A549 (cell line): ENCODE measurements at regions not wholly inside any gene's neighbourhood (a gene's known extent, or its start where the extent isn't known, plus 50 kb on each side); places are given as distances from the start of the nearest gene placed in this dataset.

Experiments
- ATAC-seq, 2 experiments: fragments of 200-7000 bp in 1 of 2; fragments of >200 bp in 1 of 2; cut with Nextera tagmentation in 1 of 2; cut with Tn5 transposase in 1 of 2; 3 replicates each; pipeline versions ENCODE4 v1.8.0 to v1.9.1; 2018 to 2020; ENCODE audit warnings: mild to moderate bottlenecking in 1 of 2, moderate library complexity in 1 of 2
- CTCF ChIA-PET: fragments of 300-600 bp; sonication (Branson Sonifier 250); formaldehyde crosslinking; extraction: SDS; loops from one replicate; lab custom pipeline; 2021; ENCODE audit warnings: antibody characterized with exemption, inconsistent platforms; lab: Yijun Ruan, JAX
- POLR2A ChIA-PET: fragments of 350-600 bp; formaldehyde crosslinking; extraction: SDS; loops from one replicate; lab custom pipeline; 2021; ENCODE audit warnings: antibody characterized with exemption, inconsistent platforms; lab: Yijun Ruan, JAX
- DNase-seq, 2 experiments: peaks; one replicate each; pipeline versions ENCODE4 v3.0.0 to v3.0.0-alpha.2; 2011 to 2016; ENCODE audit warnings: low read depth in 1 of 2, low spot score in 1 of 2
- FAIRE-seq: peaks from 2 replicates; lab custom pipeline; 2011; peaks lifted over from hg19 to GRCh38; lab: Jason Lieb, UNC
- H3K27ac ChIP-seq, 2 experiments: fragments of >200 bp; sonication (Bioruptor Twin); formaldehyde crosslinking; 3 replicates each; pipeline ENCODE4 v1.5.1; 2016 to 2017
- H3K4me1 ChIP-seq: fragments of >200 bp; sonication (Bioruptor Twin); formaldehyde crosslinking; 3 replicates; pipeline ENCODE4 v1.6.1; 2016
- H3K4me2 ChIP-seq: fragments of >200 bp; sonication (Bioruptor Twin); formaldehyde crosslinking; 3 replicates; pipeline ENCODE4 v1.6.1; 2016
- H3K4me3 ChIP-seq: fragments of >200 bp; sonication (Bioruptor Twin); formaldehyde crosslinking; 3 replicates; pipeline ENCODE4 v1.5.1; 2016
- H3K9me3 ChIP-seq: fragments of >200 bp; sonication (Bioruptor Twin); formaldehyde crosslinking; 3 replicates; pipeline ENCODE4 v1.6.1; 2016
- BCL3 ChIP-seq: fragments of >200 bp; sonication (Bioruptor Twin); formaldehyde crosslinking; IDR thresholded peaks from 3 replicates; pipeline ENCODE4 v1.6.1; 2016
- CBX8 ChIP-seq: fragments of 200-600 bp; sonication (generic); IDR thresholded peaks from 2 replicates; pipeline ENCODE4 v1.6.1; 2016
- CHD2 ChIP-seq: fragments of 150-350 bp; IDR thresholded peaks from 2 replicates; pipeline ENCODE4 v1.6.1; 2014; ENCODE audit warnings: low read length; ENCODE audit not compliant: partially characterized antibody
- EHMT2 ChIP-seq: fragments of 200-600 bp; sonication (generic); IDR thresholded peaks from 2 replicates; pipeline ENCODE4 v1.6.1; 2016; ENCODE audit warnings: antibody characterized with exemption, low read depth, mild to moderate bottlenecking, moderate library complexity
- ELK1 ChIP-seq: fragments of 150-350 bp; IDR thresholded peaks from 2 replicates; pipeline ENCODE4 v1.6.1; 2014; ENCODE audit warnings: low read depth, mild to moderate bottlenecking, low read length
- ESRRA ChIP-seq: fragments of 150-350 bp; IDR thresholded peaks from 2 replicates; pipeline ENCODE4 v1.6.1; 2014; ENCODE audit warnings: mild to moderate bottlenecking, low read length, borderline replicate concordance
- FOXS1 ChIP-seq: fragments of 250-450 bp; sonication (Bioruptor Pico); IDR thresholded peaks from 2 replicates; pipeline ENCODE4 v1.5.0; 2020; ENCODE audit warnings: mild to moderate bottlenecking, moderate library complexity
- HES2 ChIP-seq: fragments of >200 bp; sonication (Bioruptor Twin); formaldehyde crosslinking; IDR thresholded peaks from 2 replicates; pipeline ENCODE4 v1.6.1; 2016
- HOXA7 ChIP-seq: fragments of 250-450 bp; sonication (Bioruptor Pico); IDR thresholded peaks from 2 replicates; pipeline ENCODE4 v1.5.0; 2020; ENCODE audit warnings: mild to moderate bottlenecking, moderate library complexity
- JUN ChIP-seq, 2 experiments: fragments of >200 bp; sonication (Bioruptor Twin); formaldehyde crosslinking; IDR thresholded peaks; 2 replicates in 1 of 2; 3 replicates in 1 of 2; pipeline ENCODE4 v1.6.1; 2016 to 2017
- JUNB ChIP-seq: fragments of >200 bp; sonication (Bioruptor Twin); formaldehyde crosslinking; IDR thresholded peaks from 2 replicates; pipeline ENCODE4 v1.6.1; 2016
- KDM1A ChIP-seq: fragments of 200-600 bp; sonication (generic); IDR thresholded peaks from 2 replicates; pipeline ENCODE4 v1.6.1; 2016; ENCODE audit warnings: low read depth, mild to moderate bottlenecking
- KDM5A ChIP-seq: fragments of 200-600 bp; sonication (generic); IDR thresholded peaks from 2 replicates; pipeline ENCODE4 v1.6.1; 2016; ENCODE audit warnings: antibody characterized with exemption, mild to moderate bottlenecking
- MAZ ChIP-seq: fragments of 150-350 bp; IDR thresholded peaks from 2 replicates; pipeline ENCODE4 v1.6.1; 2014; ENCODE audit warnings: antibody characterized with exemption, low read depth, low read length, borderline replicate concordance
- NPAS2 ChIP-seq: fragments of 250-450 bp; sonication (Bioruptor Pico); IDR thresholded peaks from 2 replicates; pipeline ENCODE4 v1.8.0; 2022; ENCODE audit warnings: mild to moderate bottlenecking, moderate library complexity, borderline replicate concordance
- POLR2AphosphoS2 ChIP-seq: conservative IDR thresholded peaks from 2 replicates; pipeline ENCODE4 v1.6.1; 2012; ENCODE audit warnings: low read length, improper control_type of control experiment, inconsistent platforms
- RARB ChIP-seq: fragments of 250-450 bp; sonication (Bioruptor Pico); IDR thresholded peaks from 2 replicates; pipeline ENCODE4 v1.8.0; 2021; ENCODE audit warnings: mild to moderate bottlenecking, moderate library complexity
- RCOR1 ChIP-seq: fragments of 150-350 bp; IDR thresholded peaks from 2 replicates; pipeline ENCODE4 v1.6.1; 2014; ENCODE audit warnings: antibody characterized with exemption, low read length, low read depth
- TP53 ChIP-seq: fragments of 250-450 bp; sonication (Bioruptor Pico); IDR thresholded peaks from 2 replicates; pipeline ENCODE4 v1.5.0; 2021; ENCODE audit warnings: mild to moderate bottlenecking, moderate library complexity
- USF2 ChIP-seq: fragments of 450-650 bp; IDR thresholded peaks from 2 replicates; pipeline ENCODE4 v1.6.1; 2014; ENCODE audit warnings: antibody characterized with exemption
- ZFP36 ChIP-seq: fragments of 450-650 bp; IDR thresholded peaks from 2 replicates; pipeline ENCODE4 v1.6.1; 2014; ENCODE audit warnings: borderline replicate concordance; ENCODE audit not compliant: partially characterized antibody
- WGBS: methylation state at CpG from one replicate; pipeline ENCODE4 v1.1.6; 2017; ENCODE audit errors: missing lambda C conversion rate; 5-methylcytosine and 5-hydroxymethylcytosine counted together

- DNase-seq, result no peak
- POLR2A ChIA-PET, result no interaction called here
- FAIRE-seq, result no peak
- H3K4me2 ChIP-seq, result no peak overlapping the region
- TF ChIP-seq FOXS1 (no peak), BCL3 (no peak), CBX8 (no peak), HOXA7 (no peak), ESRRA (no peak), JUNB (no peak), CHD2 (no peak), ELK1 (no peak), HES2 (no peak), TP53 (CRISPR knock-in tag) (no peak), USF2 (no peak)
- no peak for ATAC-seq
- no peaks in the 10 kb centered on the region for H3K4me1 ChIP-seq
- H3K4me3 ChIP-seq, result no peak overlapping the region
- CTCF ChIA-PET, result interaction anchor here (0.6 kb wide), 1 partner anchor 136 kb away, joined by 4 read pairs; no protein-coding TSS in a partner anchor
- 2% methylated on average over 1 of the region's 1 CpG for WGBS
- H3K9me3 ChIP-seq, result no peaks in the 10 kb centered on the region
- no peak overlapping the region for H3K27ac ChIP-seq
These were observed 188.5 kb upstream of the CAND1 start for GRCh38 chr12:67080637-67081036.

- no peak for FAIRE-seq
- ChIA-PET CTCF (interaction anchor here (0.6 kb wide), 1 partner anchor 273 kb away, joined by 4 read pairs; no protein-coding TSS in a partner anchor), POLR2A (no interaction called here)
- Histone ChIP-seq H3K9me3 (no peaks in the 10 kb centered on the region), H3K4me3 (no peak overlapping the region), H3K4me2 (no peak overlapping the region), H3K27ac (no peak overlapping the region), H3K4me1 (no peaks in the 10 kb centered on the region)
- TF ChIP-seq RARB (CRISPR knock-in tag) (no peak), ZFP36 (no peak), KDM5A (no peak), TP53 (CRISPR knock-in tag) (no peak), MAZ (no peak), RCOR1 (no peak), POLR2AphosphoS2 (no peak), HES2 (no peak), EHMT2 (no peak), KDM1A (no peak)
- no peak for ATAC-seq
- WGBS, result 6% methylated on average over 1 of the region's 1 CpG
- DNase-seq, result no peak
These were observed 186.9 kb upstream of the CAND1 start for GRCh38 chr12:67082221-67082620.

GRCh38 chr12:67085699-67086098, 183.5 kb upstream of the CAND1 start:
- no peaks in the 10 kb centered on the region for H3K4me1 ChIP-seq
- no peak overlapping the region for H3K27ac ChIP-seq
- DNase-seq (no peak), FAIRE-seq (no peak), ATAC-seq (no peak)
- no peaks in the 10 kb centered on the region for H3K9me3 ChIP-seq
- 4% methylated on average over 2 of the region's 2 CpGs for WGBS
- no peak overlapping the region for H3K4me2 ChIP-seq
- ChIA-PET CTCF (interaction anchor here (0.6 kb wide), 1 partner anchor 246 kb away, joined by 3 read pairs; no protein-coding TSS in a partner anchor), POLR2A (no interaction called here)
- TF ChIP-seq USF2, result no peak
- TF ChIP-seq NPAS2 (CRISPR knock-in tag), result no peak
- TF ChIP-seq JUN (IDR thresholded peaks at IDR 0.05), result no peak
- H3K4me3 ChIP-seq, result no peak overlapping the region
